Thymus (tissue), 11 donors: ENCODE measurements at regions not wholly inside any gene's neighbourhood (a gene's known extent, or its start where the extent isn't known, plus 50 kb on each side); places are given as distances from the start of the nearest gene placed in this dataset.

Experiments
- DNase-seq, 9 donors: peaks; one replicate each; pipeline ENCODE4 v3.0.0-alpha.2; 2013; ENCODE audit warnings: low spot score in 9 of 9, low read depth in 6 of 9, missing footprints in 1 of 9
- H3K27ac ChIP-seq, 2 donors: one replicate each; pipeline ENCODE4 v1.5.1; 2013; ENCODE audit warnings: control low read depth in 1 of 2, low read depth in 1 of 2, low read length in 1 of 2, mild to moderate bottlenecking in 1 of 2, moderate library complexity in 1 of 2
- H3K27me3 ChIP-seq, 2 donors: one replicate each; pipeline ENCODE4 v1.5.1; 2013; ENCODE audit warnings: low read length in 1 of 2; ENCODE audit not compliant: control insufficient read depth in 2 of 2, insufficient read depth in 1 of 2
- H3K36me3 ChIP-seq, 2 donors: one replicate each; pipeline ENCODE4 v1.5.1; 2013; ENCODE audit warnings: low read length in 1 of 2, mild to moderate bottlenecking in 1 of 2, moderate library complexity in 1 of 2; ENCODE audit not compliant: control insufficient read depth in 2 of 2, insufficient read depth in 2 of 2
- H3K4me1 ChIP-seq, 2 donors: one replicate each; pipeline ENCODE4 v1.5.1; 2013; ENCODE audit warnings: low read length in 2 of 2; ENCODE audit not compliant: control insufficient read depth in 2 of 2, insufficient read depth in 2 of 2
- H3K4me3 ChIP-seq, 2 donors: one replicate each; pipeline ENCODE4 v1.5.1; 2013; ENCODE audit warnings: low read length in 2 of 2, control low read depth in 1 of 2, mild to moderate bottlenecking in 1 of 2
- H3K9me3 ChIP-seq, 2 donors: one replicate each; pipeline ENCODE4 v1.5.1; 2013; ENCODE audit warnings: low read length in 1 of 2, mild to moderate bottlenecking in 1 of 2; ENCODE audit not compliant: control insufficient read depth in 2 of 2, insufficient read depth in 1 of 2
- WGBS: extraction: QIAGEN DNeasy Blood & Tissue Kit; methylation state at CpG from one replicate; pipeline ENCODE4 v1.1.7; 2013; 5-methylcytosine and 5-hydroxymethylcytosine counted together
- donor health status: healthy.

DNA sequence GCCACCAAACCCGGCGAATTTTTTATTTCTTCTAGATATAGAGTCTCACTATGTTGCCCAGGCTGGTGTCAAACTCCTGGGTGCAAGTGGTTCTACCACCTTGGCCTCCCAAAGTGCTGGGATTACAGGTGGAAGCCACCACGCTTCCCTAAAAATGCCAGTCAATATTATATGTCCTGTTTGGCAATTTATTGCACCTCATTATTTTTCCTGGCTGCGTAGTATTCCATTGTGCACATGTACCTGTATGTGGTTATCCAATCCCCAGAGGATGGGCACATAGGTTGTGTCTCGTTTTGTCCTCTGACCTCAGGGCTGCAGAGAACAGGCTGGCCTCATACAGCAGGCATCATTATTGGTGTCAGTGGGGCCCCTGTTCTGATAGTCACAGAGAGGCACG, 181.7 kb downstream of the C9orf50 start:
- no peaks in the 10 kb centered on the region for H3K36me3 ChIP-seq
- WGBS: 78% methylated on average over 6 of the region's 6 CpGs
- peaks cover 23 to 71% of the 10 kb centered on the region in 2 donors for H3K27me3 ChIP-seq
- H3K27ac ChIP-seq: no peak overlapping the region
- H3K4me1 ChIP-seq: peaks cover 9 to 30% of the 10 kb centered on the region in 2 donors
- no peak for DNase-seq
- H3K9me3 ChIP-seq: peaks cover 3 to 20% of the 10 kb centered on the region in 2 donors
- H3K4me3 ChIP-seq: no peak overlapping the region

DNA sequence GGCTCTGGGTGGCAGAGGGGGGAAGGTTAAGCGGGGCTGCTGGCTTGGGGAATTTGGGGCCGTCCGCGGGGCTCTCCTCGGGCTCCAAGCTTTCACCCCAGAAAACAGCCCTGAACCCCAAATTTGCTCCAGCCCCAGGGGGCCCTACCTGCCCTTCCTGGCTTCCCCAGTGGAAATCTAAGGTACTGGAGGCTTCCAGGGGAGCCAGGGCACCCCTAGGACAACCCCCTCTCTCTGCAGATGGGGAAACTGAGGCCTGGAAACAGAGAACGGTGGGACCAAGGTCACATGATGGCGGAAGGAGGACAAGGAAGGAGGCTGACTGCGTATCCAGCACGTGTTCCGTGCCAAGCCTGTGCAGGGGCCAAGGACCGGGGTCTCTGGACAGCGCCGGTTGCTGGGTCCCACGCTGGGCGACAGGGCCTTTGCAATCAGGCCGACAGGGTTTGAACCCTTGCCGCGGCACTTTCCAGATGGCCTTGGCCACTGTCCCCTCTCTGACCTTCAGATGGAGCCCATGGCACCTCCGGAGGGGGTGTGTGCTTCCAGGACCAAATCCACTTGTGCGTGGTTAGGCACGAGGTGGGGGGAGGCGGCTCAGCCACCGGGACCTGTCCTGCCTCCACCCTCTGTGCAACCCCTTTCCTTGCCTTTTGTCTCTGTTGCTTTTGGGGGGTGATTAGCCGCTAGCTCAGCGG, 183.1 kb downstream of the C9orf50 start:
- Histone ChIP-seq H3K4me1 (peaks cover 9 to 25% of the 10 kb centered on the region in 2 donors), H3K36me3 (no peaks in the 10 kb centered on the region), H3K4me3 (peak overlapping the region; percentile 29 to 48), H3K27me3 (peaks cover 23 to 68% of the 10 kb centered on the region in 2 donors), H3K27ac (no peak overlapping the region), H3K9me3 (peaks cover 3 to 20% of the 10 kb centered on the region in 2 donors)
- DNase-seq: no peak
- 13% methylated on average over 25 of the region's 25 CpGs for WGBS

DNA sequence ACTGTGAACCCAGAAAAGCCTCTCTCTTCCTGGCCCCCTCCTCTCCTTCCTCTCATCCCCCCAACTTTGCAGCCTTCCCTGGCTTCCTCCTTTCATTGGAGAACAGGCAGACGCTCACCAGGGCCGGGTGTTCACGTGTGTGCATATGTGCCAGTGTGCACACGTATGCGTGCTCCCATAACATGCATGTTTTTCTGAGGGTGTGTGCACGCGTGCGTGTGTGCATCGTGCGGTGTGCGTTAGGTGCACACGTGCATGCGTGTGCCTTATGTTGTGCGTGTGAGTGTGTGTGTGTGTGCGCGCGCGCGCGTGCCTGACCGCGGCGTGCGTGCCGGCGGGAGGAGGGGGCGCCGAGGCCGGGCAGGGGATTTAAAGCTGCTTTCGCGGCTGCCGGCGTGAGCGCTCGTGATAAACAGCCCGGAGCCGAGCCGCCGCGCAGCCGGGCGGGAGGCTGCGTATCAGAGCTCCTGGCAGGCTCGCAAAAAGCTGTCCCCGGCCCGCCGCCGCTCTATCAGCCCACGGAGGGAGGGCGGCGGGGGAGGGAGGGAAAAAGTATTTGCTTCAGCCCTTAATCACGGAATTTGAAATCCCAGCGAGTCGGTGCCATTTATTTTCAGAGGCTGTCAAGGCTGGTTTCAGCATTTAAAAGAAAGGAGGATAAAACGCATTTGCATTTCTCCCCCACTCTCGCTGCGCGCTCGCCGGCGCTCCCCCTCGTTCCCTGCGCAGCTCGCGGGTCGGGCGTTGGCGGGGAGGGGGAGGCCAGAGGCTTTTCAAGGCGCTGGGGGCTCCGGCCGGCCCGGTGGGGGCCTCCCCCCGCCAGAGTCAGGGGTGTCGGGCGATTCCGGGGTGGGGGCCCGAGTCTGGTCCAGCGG, 183.9 kb downstream of the C9orf50 start:
- Histone ChIP-seq H3K9me3 (peaks cover 3 to 20% of the 10 kb centered on the region in 2 donors), H3K4me1 (peaks cover 9 to 25% of the 10 kb centered on the region in 2 donors), H3K4me3 (peak overlapping the region; percentile 29 to 48), H3K27me3 (peaks cover 23 to 72% of the 10 kb centered on the region in 2 donors), H3K27ac (no peak overlapping the region), H3K36me3 (no peaks in the 10 kb centered on the region)
- DNase-seq: peak in 4 of 9 donors; percentile 38 to 67 (median 50)
- WGBS: 2% methylated on average over 78 of the region's 78 CpGs

DNA sequence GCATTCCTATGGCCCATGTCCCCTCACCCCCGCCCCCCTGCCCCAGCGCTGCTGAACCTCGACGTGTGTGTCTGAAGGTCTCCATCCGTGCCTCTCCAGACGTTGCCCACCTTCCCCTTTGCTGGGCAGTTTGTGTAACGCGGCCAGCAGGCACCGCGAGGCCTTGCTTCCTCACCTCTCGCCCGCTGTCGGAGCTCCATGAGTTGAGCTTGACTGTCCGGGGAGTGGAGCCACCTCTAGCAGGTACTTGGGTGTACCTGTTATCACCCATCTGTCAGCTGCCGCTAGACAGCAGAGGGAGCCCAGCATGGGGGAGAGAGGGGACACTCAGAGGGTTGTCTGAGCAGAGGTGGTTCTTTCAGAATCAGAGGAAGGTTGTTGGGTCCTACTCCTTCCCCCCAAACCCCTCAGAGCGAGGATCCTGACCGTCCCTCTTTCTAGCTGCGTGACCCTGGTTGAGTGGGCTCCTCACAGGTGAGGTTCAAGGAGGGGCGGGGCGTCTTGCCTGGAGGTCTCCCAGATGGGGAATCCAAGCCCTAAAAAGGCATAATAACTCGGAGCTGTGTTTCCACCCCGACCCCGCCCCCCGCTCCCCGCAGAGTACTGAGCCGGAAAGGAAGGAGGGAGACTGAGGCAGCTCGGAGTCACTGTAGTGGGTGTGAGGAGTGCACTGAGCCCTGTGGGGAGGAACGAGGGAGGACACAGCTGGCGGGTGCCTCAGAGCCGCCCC, 184.7 kb downstream of the C9orf50 start:
- no peak for DNase-seq
- Histone ChIP-seq H3K9me3 (peaks cover 3 to 20% of the 10 kb centered on the region in 2 donors), H3K36me3 (no peaks in the 10 kb centered on the region), H3K4me1 (peaks cover 9 to 25% of the 10 kb centered on the region in 2 donors), H3K27me3 (peaks cover 23 to 67% of the 10 kb centered on the region in 2 donors), H3K4me3 (no peak overlapping the region), H3K27ac (no peak overlapping the region)
- WGBS: 79% methylated on average over 30 of the region's 30 CpGs

DNA sequence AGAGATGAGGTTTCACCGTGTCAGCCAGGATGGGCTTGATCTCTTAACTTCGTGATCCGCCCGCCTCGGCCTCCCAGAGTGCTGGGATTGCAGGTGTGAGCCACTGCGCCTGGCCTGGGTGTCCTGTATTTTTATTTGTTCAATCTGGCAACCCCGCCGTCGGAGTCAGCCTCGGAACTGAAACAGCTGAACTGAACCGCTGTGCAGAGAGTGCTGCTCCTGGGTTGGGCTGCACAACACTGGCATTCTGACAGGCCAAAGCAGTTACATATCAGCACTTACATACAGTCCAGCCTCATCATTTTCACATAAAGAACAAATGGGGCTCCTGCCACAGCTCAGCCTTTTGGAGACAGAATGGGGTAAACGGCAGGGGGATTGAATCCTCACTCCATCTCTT, 185.6 kb downstream of the C9orf50 start:
- 91% methylated on average over 12 of the region's 12 CpGs for WGBS
- no peak overlapping the region for H3K4me3 ChIP-seq
- no peak overlapping the region for H3K27ac ChIP-seq
- H3K9me3 ChIP-seq: peaks cover 3 to 20% of the 10 kb centered on the region in 2 donors
- peaks cover 9 to 25% of the 10 kb centered on the region in 2 donors for H3K4me1 ChIP-seq
- no peak for DNase-seq
- H3K27me3 ChIP-seq: peaks cover 23 to 59% of the 10 kb centered on the region in 2 donors
- H3K36me3 ChIP-seq: no peaks in the 10 kb centered on the region

DNA sequence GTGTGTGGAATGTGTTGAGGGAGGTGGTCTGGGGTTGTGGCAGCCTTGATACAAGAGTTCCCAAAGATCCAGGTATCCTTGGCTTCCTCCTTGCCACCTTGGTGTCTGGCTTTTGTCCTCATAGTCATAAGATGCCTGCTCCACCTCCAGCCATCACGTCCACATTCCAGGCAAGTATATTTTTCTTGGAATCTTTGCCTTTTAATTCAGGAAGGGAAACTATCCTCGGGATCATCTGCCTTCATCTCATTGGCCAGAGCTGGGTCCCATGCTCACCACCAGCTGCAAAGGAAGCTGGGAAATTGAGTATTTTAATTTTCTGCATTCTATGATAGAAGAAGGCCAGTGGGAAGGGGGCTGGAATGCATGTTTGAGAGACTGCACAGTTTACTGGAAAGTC, 186.7 kb downstream of the C9orf50 start:
- peaks cover under 1 to 15% of the 10 kb centered on the region in 2 donors for H3K9me3 ChIP-seq
- H3K27ac ChIP-seq: no peak overlapping the region
- H3K4me3 ChIP-seq: no peak overlapping the region
- no peak for DNase-seq
- H3K27me3 ChIP-seq: peaks cover 20 to 49% of the 10 kb centered on the region in 2 donors
- H3K36me3 ChIP-seq: no peaks in the 10 kb centered on the region
- peaks cover 9 to 25% of the 10 kb centered on the region in 2 donors for H3K4me1 ChIP-seq
- 88% methylated on average over 2 of the region's 2 CpGs for WGBS

DNA sequence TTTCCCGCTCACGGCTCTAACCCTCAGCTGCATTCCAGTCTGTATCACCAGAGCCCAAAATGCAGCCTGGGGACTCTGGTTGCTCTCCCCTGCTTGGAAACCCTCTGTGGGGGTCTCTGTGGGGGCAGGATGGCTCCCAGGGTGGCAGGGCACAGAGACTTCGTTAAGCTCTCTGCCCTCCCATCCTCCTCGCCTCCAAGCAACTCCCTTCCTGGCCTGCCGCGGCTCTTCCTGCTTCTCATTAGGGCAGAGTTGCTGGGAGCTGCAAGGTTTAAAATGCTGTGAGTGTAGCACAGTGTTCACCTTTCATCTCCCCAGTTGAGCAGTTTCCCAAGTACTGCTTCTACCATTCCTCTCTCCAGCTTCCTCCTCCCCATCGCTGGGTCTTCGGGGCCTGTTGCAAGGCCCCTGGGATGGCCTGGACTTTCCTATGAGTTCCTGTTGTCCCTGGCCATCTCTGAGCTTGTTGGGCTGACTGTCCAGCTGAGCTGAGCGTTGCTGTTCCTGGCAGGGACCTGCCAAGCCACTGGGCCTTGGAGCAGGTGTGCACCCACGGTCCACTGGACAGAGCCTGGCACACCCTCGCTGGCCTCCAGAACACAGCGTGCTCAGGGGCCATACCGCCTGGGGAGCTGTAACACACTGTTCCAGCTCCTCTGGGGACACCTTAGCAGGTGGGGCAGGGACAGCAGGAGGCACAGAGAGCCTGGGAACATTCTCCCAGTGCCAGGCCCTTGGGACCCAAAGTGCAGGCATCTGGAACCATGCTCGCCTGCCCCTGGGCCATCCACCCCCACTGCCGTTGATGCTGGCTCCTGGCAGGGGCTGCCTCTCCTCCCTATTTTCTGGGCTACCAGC, 188.4 kb downstream of the C9orf50 start:
- no peak for DNase-seq
- Histone ChIP-seq H3K36me3 (no peaks in the 10 kb centered on the region), H3K4me1 (peaks cover 5 to 19% of the 10 kb centered on the region in 2 donors), H3K27me3 (peaks cover 12 to 34% of the 10 kb centered on the region in 2 donors), H3K9me3 (peaks cover 0 to 5% of the 10 kb centered on the region in 2 donors), H3K27ac (no peak overlapping the region), H3K4me3 (no peak overlapping the region)
- WGBS: 78% methylated on average over 15 of the region's 15 CpGs

DNA sequence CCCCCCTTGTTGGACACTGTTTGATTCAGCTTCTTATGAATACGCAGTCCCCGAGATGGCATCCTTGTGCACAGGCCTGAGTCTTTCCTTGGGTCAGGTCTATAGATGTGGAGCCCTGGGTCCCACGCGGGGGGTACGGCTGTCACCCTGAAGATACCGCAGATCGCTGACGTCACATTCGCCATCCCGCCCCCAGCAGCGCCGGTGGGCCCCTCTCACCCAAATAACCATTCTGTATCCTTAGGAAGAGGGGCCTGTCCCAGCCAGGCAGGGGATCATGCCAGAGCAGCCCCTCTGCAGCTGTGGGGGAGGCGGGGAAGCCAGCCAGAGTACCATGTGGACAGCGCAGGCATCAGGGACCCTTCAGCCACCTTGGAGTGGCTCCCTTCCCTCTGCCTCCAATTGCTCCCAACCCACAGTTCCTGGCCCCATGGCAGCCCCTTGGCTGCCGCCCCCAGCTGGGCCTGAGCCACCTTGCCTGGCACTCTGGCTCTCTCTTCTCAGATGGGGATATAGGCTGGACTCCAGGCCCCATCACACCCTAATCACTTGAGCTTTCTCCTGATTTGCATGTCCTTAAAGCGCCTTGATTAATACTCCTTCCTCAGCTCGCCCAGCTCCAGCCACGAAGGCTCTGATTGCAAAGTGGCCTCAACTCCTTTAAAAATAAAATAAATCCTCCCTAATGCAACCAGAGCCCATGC, 189.8 kb downstream of the C9orf50 start:
- no peak overlapping the region for H3K4me3 ChIP-seq
- H3K27ac ChIP-seq: no peak overlapping the region
- WGBS: 92% methylated on average over 18 of the region's 18 CpGs
- peaks cover 0 to 8% of the 10 kb centered on the region in 2 donors for H3K4me1 ChIP-seq
- peaks cover under 1 to 20% of the 10 kb centered on the region in 2 donors for H3K27me3 ChIP-seq
- peaks cover 0 to 2% of the 10 kb centered on the region in 2 donors for H3K9me3 ChIP-seq
- H3K36me3 ChIP-seq: no peaks in the 10 kb centered on the region
- DNase-seq: no peak
